ENCODE measurements at regions not wholly inside any gene's neighbourhood (a gene's known extent, or its start where the extent isn't known, plus 50 kb on each side); places are given as distances from the start of the nearest gene placed in this dataset.

DNA sequence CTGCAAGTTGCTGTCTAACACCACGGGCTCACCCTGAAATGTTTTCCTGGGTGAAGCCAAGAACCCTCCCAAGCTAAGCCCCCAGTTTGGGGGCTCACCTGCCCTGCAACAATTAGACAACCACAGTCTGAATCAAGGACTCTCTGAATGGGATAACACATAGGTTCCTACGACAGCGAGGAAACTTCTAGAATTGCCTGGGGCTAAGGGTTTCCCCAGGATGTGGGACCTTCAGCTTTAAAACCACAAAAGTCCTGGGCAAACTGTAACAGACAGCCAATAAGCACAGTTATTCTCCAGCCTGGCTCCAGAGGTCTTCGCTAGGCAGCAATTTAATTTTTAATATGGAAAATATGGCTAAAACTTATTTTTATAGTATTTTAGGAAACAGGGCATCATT is 162.6 kb downstream of the PRKX start:
- Mint-ChIP-seq H3K9me3 (peaks cover 0 to 2% (median 0%) of the 10 kb centered on the region in 8 donors), H3K4me1 (peaks cover 0 to 2% (median 0%) of the 10 kb centered on the region in 4 donors), H3K4me3 (no peak overlapping the region), H3K27ac (no peak overlapping the region), H3K36me3 (no peaks in the 10 kb centered on the region), H3K27me3 (peaks cover 0 to 2% of the 10 kb centered on the region in 2 donors)
- CTCF ChIA-PET (ENCODE audit: partially characterized antibody): no interaction called here
- no peak for DNase-seq
- intact Hi-C loops (cut with micrococcal nuclease): no loop called here
- H3K27me3 ChIP-seq (ENCODE audit: insufficient read depth, low read length): no peaks in the 10 kb centered on the region
- H3K27ac ChIP-seq (ENCODE audit: low read depth, low read length): no peak overlapping the region
- no peak overlapping the region for H3K4me3 ChIP-seq (ENCODE audit: low read length in 2 of 2)
- no peaks in the 10 kb centered on the region for H3K4me1 ChIP-seq (ENCODE audit: insufficient read depth, low read length)
- H3K36me3 ChIP-seq (ENCODE audit: insufficient read depth, low read length): no peaks in the 10 kb centered on the region
- no peaks in the 10 kb centered on the region for H3K9me3 ChIP-seq (ENCODE audit: control insufficient read depth in 1 of 2, low read length in 2 of 2)
- POLR2A ChIA-PET (ENCODE audit: partially characterized antibody): no interaction called here

DNA sequence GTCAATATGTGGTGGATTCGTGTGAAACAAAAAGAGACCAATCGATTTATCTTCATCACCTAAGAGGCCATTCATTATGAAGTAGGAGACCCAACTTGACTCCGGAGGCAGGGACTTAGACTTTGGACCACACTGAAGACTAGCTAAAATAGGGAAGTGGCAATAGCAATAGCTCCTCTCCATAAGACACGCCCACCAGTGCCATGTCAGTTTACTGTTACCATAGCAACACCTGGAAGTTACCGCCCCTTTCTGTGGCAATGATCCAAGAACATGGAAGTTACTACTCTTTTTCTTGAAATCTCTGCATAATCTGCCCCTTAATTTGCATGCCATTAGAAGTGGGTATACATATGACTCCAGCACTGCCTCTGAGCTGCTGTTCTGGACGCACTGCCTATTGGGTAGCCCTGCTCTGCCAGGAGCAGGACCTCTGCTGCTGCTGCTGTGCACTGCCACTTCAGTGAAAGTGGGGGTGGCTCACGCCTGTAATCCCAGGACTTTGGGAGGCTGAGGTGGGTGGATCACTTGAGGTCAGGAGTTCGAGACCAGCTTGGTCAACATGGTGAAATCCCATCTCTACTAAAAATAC is 163.2 kb downstream of the PRKX start:
- Mint-ChIP-seq H3K4me3 (no peak overlapping the region), H3K27ac (no peak overlapping the region), H3K9me3 (peaks cover 0 to 2% (median 0%) of the 10 kb centered on the region in 8 donors), H3K27me3 (peaks cover 0 to 2% of the 10 kb centered on the region in 2 donors), H3K4me1 (peaks cover 0 to 2% (median 0%) of the 10 kb centered on the region in 4 donors), H3K36me3 (no peaks in the 10 kb centered on the region)
- DNase-seq: no peak
- Histone ChIP-seq H3K4me1 (ENCODE audit: insufficient read depth, low read length) (no peaks in the 10 kb centered on the region), H3K36me3 (ENCODE audit: insufficient read depth, low read length) (no peaks in the 10 kb centered on the region), H3K27ac (ENCODE audit: low read depth, low read length) (no peak overlapping the region), H3K27me3 (ENCODE audit: insufficient read depth, low read length) (no peaks in the 10 kb centered on the region), H3K4me3 (ENCODE audit: low read length in 2 of 2) (no peak overlapping the region), H3K9me3 (ENCODE audit: control insufficient read depth in 1 of 2, low read length in 2 of 2) (no peaks in the 10 kb centered on the region)
- intact Hi-C loops (cut with micrococcal nuclease): no loop called here
- POLR2A ChIA-PET (ENCODE audit: partially characterized antibody): no interaction called here
- CTCF ChIA-PET (ENCODE audit: partially characterized antibody): no interaction called here

DNA sequence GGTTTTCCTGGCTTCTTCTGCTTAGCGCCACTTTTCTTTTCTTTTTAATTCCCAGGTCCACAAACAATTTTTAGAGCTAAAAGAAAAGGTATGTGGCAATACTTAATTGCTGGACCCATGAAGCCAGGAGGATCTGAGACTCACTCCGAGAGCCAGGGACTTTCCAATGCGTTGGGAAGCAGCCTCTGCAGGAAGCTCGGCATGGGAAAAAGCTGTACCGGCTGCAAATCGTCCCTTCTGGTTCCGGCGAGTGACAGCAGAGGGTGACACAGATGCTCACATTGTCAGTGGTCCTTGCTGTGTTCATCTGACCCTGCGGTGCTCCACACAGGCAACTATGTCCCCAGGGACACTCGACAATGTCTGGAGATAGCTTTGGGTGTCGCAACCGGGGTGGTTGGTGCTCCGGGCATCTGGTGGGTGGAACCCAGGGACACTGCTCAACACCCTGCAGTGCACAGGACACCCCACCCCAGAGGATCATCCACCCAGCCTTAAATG is 164.0 kb downstream of the PRKX start:
- CTCF ChIA-PET (ENCODE audit: partially characterized antibody): no interaction called here
- DNase-seq: no peak
- Mint-ChIP-seq H3K27ac (no peak overlapping the region), H3K9me3 (no peaks in the 10 kb centered on the region), H3K4me1 (peaks cover 0 to 2% (median 0%) of the 10 kb centered on the region in 4 donors), H3K36me3 (no peaks in the 10 kb centered on the region), H3K4me3 (no peak overlapping the region), H3K27me3 (peaks cover 0 to 2% of the 10 kb centered on the region in 2 donors)
- Histone ChIP-seq H3K27me3 (ENCODE audit: insufficient read depth, low read length) (no peaks in the 10 kb centered on the region), H3K27ac (ENCODE audit: low read depth, low read length) (no peak overlapping the region), H3K4me1 (ENCODE audit: insufficient read depth, low read length) (no peaks in the 10 kb centered on the region), H3K36me3 (ENCODE audit: insufficient read depth, low read length) (no peaks in the 10 kb centered on the region), H3K9me3 (ENCODE audit: control insufficient read depth in 1 of 2, low read length in 2 of 2) (no peaks in the 10 kb centered on the region), H3K4me3 (ENCODE audit: low read length in 2 of 2) (no peak overlapping the region)
- intact Hi-C loops (cut with micrococcal nuclease): no loop called here
- POLR2A ChIA-PET (ENCODE audit: partially characterized antibody): no interaction called here

DNA sequence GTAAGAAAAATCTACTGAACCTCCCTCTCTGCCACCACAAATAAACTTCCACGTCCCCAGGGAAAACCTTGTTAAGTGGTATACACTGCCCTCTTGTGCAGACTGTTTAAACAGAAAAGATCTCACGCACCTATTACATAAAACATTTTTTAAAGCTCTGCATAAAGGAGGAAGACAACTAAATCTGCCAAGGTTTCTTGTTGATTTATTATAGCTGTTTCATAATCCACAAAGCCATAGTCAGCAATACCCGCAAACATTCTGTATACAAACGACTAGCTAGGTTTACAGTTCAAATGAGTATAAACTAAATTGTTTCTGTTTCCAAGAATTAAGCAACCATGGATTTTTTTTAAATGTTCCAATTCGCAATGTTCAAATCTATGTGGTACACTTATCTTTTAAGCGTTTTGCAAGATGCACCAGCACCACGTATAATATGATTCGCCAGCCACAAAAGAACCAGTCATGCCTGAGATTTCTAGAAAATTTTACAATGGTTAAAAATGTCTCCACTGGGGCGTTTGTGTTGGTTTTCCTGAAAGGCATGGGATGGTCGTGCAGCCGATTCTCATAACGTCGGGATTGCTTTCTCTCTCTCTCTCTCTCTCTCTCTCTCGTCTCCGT is 164.6 kb downstream of the PRKX start:
- H3K36me3 Mint-ChIP-seq: no peaks in the 10 kb centered on the region
- H3K4me3 Mint-ChIP-seq: no peak overlapping the region
- Histone ChIP-seq H3K36me3 (ENCODE audit: insufficient read depth, low read length) (no peaks in the 10 kb centered on the region), H3K27ac (ENCODE audit: low read depth, low read length) (no peak overlapping the region), H3K9me3 (ENCODE audit: control insufficient read depth in 1 of 2, low read length in 2 of 2) (no peaks in the 10 kb centered on the region), H3K27me3 (ENCODE audit: insufficient read depth, low read length) (no peaks in the 10 kb centered on the region), H3K4me3 (ENCODE audit: low read length in 2 of 2) (no peak overlapping the region), H3K4me1 (ENCODE audit: insufficient read depth, low read length) (no peaks in the 10 kb centered on the region)
- ChIA-PET POLR2A (ENCODE audit: partially characterized antibody) (no interaction called here), CTCF (ENCODE audit: partially characterized antibody) (no interaction called here)
- H3K27ac Mint-ChIP-seq: no peak overlapping the region
- no peaks in the 10 kb centered on the region for H3K9me3 Mint-ChIP-seq
- intact Hi-C loops (cut with micrococcal nuclease): no loop called here
- no peak for DNase-seq
- peaks cover 0 to 2% (median 0%) of the 10 kb centered on the region in 4 donors for H3K4me1 Mint-ChIP-seq
- peaks cover 0 to 2% of the 10 kb centered on the region in 2 donors for H3K27me3 Mint-ChIP-seq

DNA sequence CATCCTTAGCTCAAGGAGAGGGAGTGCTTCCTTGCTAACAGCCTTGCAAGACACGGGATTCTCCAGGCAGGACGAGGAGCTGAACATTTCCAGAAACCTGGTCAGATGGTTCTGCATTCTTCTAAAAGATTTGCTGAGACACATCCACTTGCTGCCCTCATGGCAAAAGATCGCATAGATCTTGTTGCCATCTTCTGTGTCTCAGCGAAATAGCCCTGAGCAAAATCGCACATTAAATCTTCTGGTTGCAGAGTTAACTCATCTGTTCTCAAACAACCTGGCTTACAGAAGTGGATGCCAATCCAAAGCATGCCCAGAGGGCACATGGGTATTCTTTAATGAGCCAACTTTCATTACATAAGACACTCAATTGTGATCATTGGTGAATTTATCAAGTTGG is 167.5 kb downstream of the PRKX start:
- no peaks in the 10 kb centered on the region for H3K36me3 ChIP-seq (ENCODE audit: insufficient read depth, low read length)
- no peaks in the 10 kb centered on the region for H3K27me3 ChIP-seq (ENCODE audit: insufficient read depth, low read length)
- H3K27ac ChIP-seq (ENCODE audit: low read depth, low read length): no peak overlapping the region
- POLR2A ChIA-PET (ENCODE audit: partially characterized antibody): no interaction called here
- H3K27ac Mint-ChIP-seq: no peak overlapping the region
- H3K36me3 Mint-ChIP-seq: no peaks in the 10 kb centered on the region
- peaks cover 0 to 20% (median 2%) of the 10 kb centered on the region in 8 donors for H3K9me3 Mint-ChIP-seq
- no peaks in the 10 kb centered on the region for H3K9me3 ChIP-seq (ENCODE audit: control insufficient read depth in 1 of 2, low read length in 2 of 2)
- H3K4me3 Mint-ChIP-seq: no peak overlapping the region
- peaks cover 4 to 5% of the 10 kb centered on the region in 2 donors for H3K27me3 Mint-ChIP-seq
- no peak overlapping the region for H3K4me3 ChIP-seq (ENCODE audit: low read length in 2 of 2)
- DNase-seq: no peak
- intact Hi-C loops (cut with micrococcal nuclease): no loop called here
- no peaks in the 10 kb centered on the region for H3K4me1 ChIP-seq (ENCODE audit: insufficient read depth, low read length)
- H3K4me1 Mint-ChIP-seq: peaks cover 0 to 2% (median 0%) of the 10 kb centered on the region in 4 donors
- CTCF ChIA-PET (ENCODE audit: partially characterized antibody): no interaction called here

DNA sequence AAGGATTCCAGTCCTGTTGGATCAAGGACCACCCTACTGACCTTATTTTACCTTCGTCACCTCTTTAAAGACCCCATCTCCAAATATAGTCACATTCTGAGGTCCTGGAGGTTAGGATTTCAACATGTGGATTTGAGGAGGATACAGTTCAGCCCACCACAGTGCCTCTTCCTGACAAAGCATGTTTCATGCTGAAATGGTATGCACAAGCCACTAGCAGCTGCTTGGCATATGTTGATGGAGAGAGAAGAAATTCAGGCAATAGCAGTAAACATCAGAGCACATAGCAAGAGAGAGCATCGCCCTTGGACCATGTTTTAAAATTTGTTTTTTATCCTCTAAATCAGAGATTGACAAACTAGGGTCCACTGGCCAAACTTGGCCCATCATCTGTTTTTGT is 172.1 kb downstream of the PRKX start:
- intact Hi-C loops (cut with micrococcal nuclease): no loop called here

DNA sequence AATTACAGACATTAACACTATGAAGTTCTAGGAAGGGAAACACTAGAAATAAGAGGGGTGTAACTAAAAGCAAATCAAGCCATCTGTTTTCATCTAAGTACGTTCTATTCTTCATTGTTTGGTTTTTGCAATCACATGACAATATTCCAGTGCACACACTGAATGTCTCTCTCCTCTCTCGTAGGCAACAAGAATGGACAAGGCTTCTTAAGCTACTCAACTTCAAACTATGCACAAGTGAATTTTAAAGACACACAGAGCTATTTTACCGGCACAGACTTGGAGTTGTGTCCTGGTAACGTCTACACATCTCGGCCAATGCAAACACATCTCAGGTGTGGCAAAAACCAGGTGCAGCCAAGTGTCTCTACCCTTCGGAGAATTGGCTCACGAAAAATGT is 173.3 kb downstream of the PRKX start:
- no peak for DNase-seq
- no peaks in the 10 kb centered on the region for H3K9me3 ChIP-seq (ENCODE audit: control insufficient read depth in 1 of 2, low read length in 2 of 2)
- no peaks in the 10 kb centered on the region for H3K36me3 ChIP-seq (ENCODE audit: insufficient read depth, low read length)
- peaks cover 0 to 4% of the 10 kb centered on the region in 2 donors for H3K36me3 Mint-ChIP-seq
- H3K4me1 ChIP-seq (ENCODE audit: insufficient read depth, low read length): no peaks in the 10 kb centered on the region
- peaks cover 0 to 27% (median 11%) of the 10 kb centered on the region in 8 donors for H3K9me3 Mint-ChIP-seq
- H3K4me3 ChIP-seq (ENCODE audit: low read length in 2 of 2): no peak overlapping the region
- H3K27me3 ChIP-seq (ENCODE audit: insufficient read depth, low read length): no peaks in the 10 kb centered on the region
- no peak overlapping the region for H3K27ac Mint-ChIP-seq
- intact Hi-C loops (cut with micrococcal nuclease): no loop called here
- H3K27ac ChIP-seq (ENCODE audit: low read depth, low read length): no peak overlapping the region
- ChIA-PET CTCF (ENCODE audit: partially characterized antibody) (no interaction called here), POLR2A (ENCODE audit: partially characterized antibody) (no interaction called here)
- H3K4me1 Mint-ChIP-seq: no peaks in the 10 kb centered on the region
- H3K27me3 Mint-ChIP-seq: peaks cover 3 to 5% of the 10 kb centered on the region in 2 donors
- H3K4me3 Mint-ChIP-seq: no peak overlapping the region

More for the DNA sequence above, 172.1 kb downstream of the PRKX start:
- ChIA-PET CTCF (ENCODE audit: partially characterized antibody) (no interaction called here), POLR2A (ENCODE audit: partially characterized antibody) (no interaction called here)
- no peak overlapping the region for H3K4me3 ChIP-seq (ENCODE audit: low read length in 2 of 2)
- H3K36me3 Mint-ChIP-seq: no peaks in the 10 kb centered on the region
- H3K4me1 ChIP-seq (ENCODE audit: insufficient read depth, low read length): no peaks in the 10 kb centered on the region
- DNase-seq: no peak
- no peak overlapping the region for H3K27ac ChIP-seq (ENCODE audit: low read depth, low read length)
- H3K27me3 ChIP-seq (ENCODE audit: insufficient read depth, low read length): no peaks in the 10 kb centered on the region
- H3K36me3 ChIP-seq (ENCODE audit: insufficient read depth, low read length): no peaks in the 10 kb centered on the region
- peaks cover 0 to 20% (median 3%) of the 10 kb centered on the region in 8 donors for H3K9me3 Mint-ChIP-seq
- H3K27ac Mint-ChIP-seq: no peak overlapping the region
- no peaks in the 10 kb centered on the region for H3K9me3 ChIP-seq (ENCODE audit: control insufficient read depth in 1 of 2, low read length in 2 of 2)
- H3K4me1 Mint-ChIP-seq: no peaks in the 10 kb centered on the region
- H3K27me3 Mint-ChIP-seq: peaks cover 3 to 4% of the 10 kb centered on the region in 2 donors
- H3K4me3 Mint-ChIP-seq: no peak overlapping the region

Data from CD4-positive, alpha-beta memory T cell (primary cell).